Body of pancreas (tissue), 4 donors: ENCODE measurements at regions not wholly inside any gene's neighbourhood (a gene's known extent, or its start where the extent isn't known, plus 50 kb on each side); places are given as distances from the start of the nearest gene placed in this dataset.
"Not testable (repeated sequence)": the region's sequence is repeated elsewhere in the genome, so short reads cannot be mapped to it uniquely, and the experiment has no call there.

Experiments used
- ATAC-seq: fragments of 150-250 bp; one replicate; pipeline ENCODE4 v1.9.1; 2016
- DNase-seq, 4 donors: peaks; one replicate each; pipeline ENCODE4 v3.0.0-alpha.2; 2019
- H3K27ac ChIP-seq, 4 donors: fragments of 200-600 bp; sonication (generic); 1 replicate in 3 of 4; 2 replicates in 1 of 4; pipeline versions ENCODE4 v1.5.1 to v1.6.1; 2016 to 2019; ENCODE audit warnings: mild to moderate bottlenecking in 1 of 4, mixed read lengths in 1 of 4, moderate library complexity in 1 of 4
- H3K27me3 ChIP-seq, 2 donors: fragments of 200-600 bp; sonication (generic); one replicate each; pipeline ENCODE4 v1.6.0; 2016; ENCODE audit warnings: mild to moderate bottlenecking in 1 of 2
- H3K36me3 ChIP-seq, 2 donors: fragments of 200-600 bp; sonication (generic); replicated peaks in 1 of 2; 2 replicates each; pipeline ENCODE4 v1.5.1; 2016; ENCODE audit warnings: low read depth in 2 of 2; ENCODE audit not compliant: insufficient read depth in 1 of 2
- H3K4me1 ChIP-seq: fragments of 200-600 bp; sonication (generic); one replicate; pipeline ENCODE4 v1.6.0; 2016
- H3K4me3 ChIP-seq, 2 donors: fragments of 200-600 bp; sonication (generic); 1 replicate in 1 of 2; 2 replicates in 1 of 2; pipeline ENCODE4 v1.5.1; 2016 to 2019
- H3K9me3 ChIP-seq, 3 donors: fragments of 200-600 bp; sonication (generic); 1 replicate in 2 of 3; 2 replicates in 1 of 3; pipeline ENCODE4 v1.5.1; 2016
- CTCF ChIP-seq, 7 experiments: fragments of 450-650 bp in 4 of 7; fragments of 200-600 bp in 3 of 7; sonication (generic) in 3 of 7; IDR thresholded peaks; one replicate each; pipeline ENCODE4 v1.5.1; 2016 to 2019; ENCODE audit warnings: antibody characterized with exemption in 7 of 7
- POLR2A ChIP-seq, 3 donors: fragments of 450-650 bp; IDR thresholded peaks; one replicate each; pipeline ENCODE4 v1.6.1; 2016; ENCODE audit warnings: antibody characterized with exemption in 3 of 3, mild to moderate bottlenecking in 2 of 3
- WGBS, 2 donors: methylation state at CpG; one replicate each; pipeline ENCODE4 v1.1.5; 2017; 5-methylcytosine and 5-hydroxymethylcytosine counted together
- intact Hi-C: fragments of 100-400 bp; cut with DNase I; formaldehyde crosslinking; loops from one replicate; pipeline ENCODE4 v1.15.1; 2023

GRCh38 chr2:226087505-226088365, 688.2 kb downstream of the NYAP2 start:
- TF ChIP-seq POLR2A (IDR thresholded peaks at IDR 0.05) (no peak), CTCF (IDR thresholded peaks at IDR 0.05) (no peak)
- DNase-seq, result peak in 1 of 4 donors; percentile 23
- no peak overlapping the region for H3K4me3 ChIP-seq
- no peak for ATAC-seq
- intact Hi-C loops, result no loop called here
- no peaks in the 10 kb centered on the region for H3K4me1 ChIP-seq
- no peak overlapping the region for H3K27ac ChIP-seq
- H3K9me3 ChIP-seq, result no peaks in the 10 kb centered on the region
- 69 to 70% methylated on average over 5 of the region's 5 CpGs for WGBS, 2 donors
- H3K36me3 ChIP-seq, result no peaks in the 10 kb centered on the region
- H3K27me3 ChIP-seq, result no peaks in the 10 kb centered on the region

- intact Hi-C loops, result no loop called here
- ATAC-seq, result no peak
These were observed 687.5 kb downstream of the NYAP2 start for GRCh38 chr2:226087051-226087450.

GRCh38 chr2:226086190-226086589, 686.7 kb downstream of the NYAP2 start:
- TF ChIP-seq CTCF (IDR thresholded peaks at IDR 0.05) (no peak), POLR2A (IDR thresholded peaks at IDR 0.05) (no peak)
- intact Hi-C loops, result no loop called here
- Histone ChIP-seq H3K4me3 (no peak overlapping the region), H3K27ac (no peak overlapping the region), H3K36me3 (no peaks in the 10 kb centered on the region), H3K27me3 (no peaks in the 10 kb centered on the region), H3K9me3 (no peaks in the 10 kb centered on the region), H3K4me1 (no peaks in the 10 kb centered on the region)
- ATAC-seq (no peak), DNase-seq (no peak)
- WGBS, 2 donors, result 14 to 18% methylated on average over 1 of the region's 1 CpG

More at GRCh38 chr2:226087051-226087450, 687.5 kb downstream of the NYAP2 start:
- Histone ChIP-seq H3K27ac (no peak overlapping the region), H3K4me3 (no peak overlapping the region), H3K9me3 (no peaks in the 10 kb centered on the region), H3K36me3 (no peaks in the 10 kb centered on the region), H3K27me3 (no peaks in the 10 kb centered on the region), H3K4me1 (no peaks in the 10 kb centered on the region)
- no peak for TF ChIP-seq POLR2A (IDR thresholded peaks at IDR 0.05)
- TF ChIP-seq CTCF (IDR thresholded peaks at IDR 0.05), result no peak
- WGBS, 2 donors, result 89 to 100% methylated on average over 2 to 3 of the region's 3 CpGs
- no peak for DNase-seq

- ATAC-seq, result not testable (repeated sequence)
These were observed 685.9 kb downstream of the NYAP2 start for GRCh38 chr2:226085425-226085824.

GRCh38 chr2:226080334-226080733, 680.8 kb downstream of the NYAP2 start:
- no peak for TF ChIP-seq POLR2A (IDR thresholded peaks at IDR 0.05)
- TF ChIP-seq CTCF (IDR thresholded peaks at IDR 0.05), result no peak
- Histone ChIP-seq H3K36me3 (no peaks in the 10 kb centered on the region), H3K4me3 (no peak overlapping the region), H3K4me1 (no peaks in the 10 kb centered on the region), H3K9me3 (no peaks in the 10 kb centered on the region), H3K27me3 (no peaks in the 10 kb centered on the region), H3K27ac (no peak overlapping the region)
- ATAC-seq (no peak), DNase-seq (no peak)
- intact Hi-C loops, result no loop called here

More at GRCh38 chr2:226085425-226085824, 685.9 kb downstream of the NYAP2 start:
- DNase-seq, H3K27me3 ChIP-seq, H3K27ac ChIP-seq, H3K36me3 ChIP-seq, H3K9me3 ChIP-seq, H3K4me1 ChIP-seq, H3K4me3 ChIP-seq, intact Hi-C loops: not testable (repeated sequence)
